ENCODE measurements at regions not wholly inside any gene's neighbourhood (a gene's known extent, or its start where the extent isn't known, plus 50 kb on each side); places are given as distances from the start of the nearest gene placed in this dataset.

GRCh38 chr3:135448520-135448919, 517.0 kb upstream of the PPP2R3A start:
- H3K36me3 ChIP-seq (ENCODE audit: control insufficient read depth in 4 of 4, insufficient read depth in 3 of 4, low read depth in 1 of 4, low read length in 3 of 4): no peaks in the 10 kb centered on the region
- H3K4me1 ChIP-seq (ENCODE audit: control insufficient read depth in 4 of 4, insufficient read depth in 4 of 4, low read length in 3 of 4): no peaks in the 10 kb centered on the region
- H3K27me3 ChIP-seq (ENCODE audit: control insufficient read depth in 4 of 4, insufficient read depth in 4 of 4, low read length in 3 of 4): peaks cover 0 to 2% (median 0%) of the 10 kb centered on the region in 4 donors
- no peak overlapping the region for H3K27ac ChIP-seq (ENCODE audit: low read depth in 1 of 2, low read length in 2 of 2)
- no peak for DNase-seq (ENCODE audit: low spot score)
- no peak overlapping the region for H3K4me3 ChIP-seq (ENCODE audit: low read depth in 1 of 3, low read length in 3 of 3)
- H3K9ac ChIP-seq (ENCODE audit: low read depth in 1 of 2, low read length in 2 of 2): no peak overlapping the region
- TF ChIP-seq EGR1 (IDR thresholded peaks at IDR 0.05; ENCODE audit: low read depth in 2 of 2): no peak
- no peak for TF ChIP-seq ATF3 (IDR thresholded peaks at IDR 0.05)
- TF ChIP-seq JUND (IDR thresholded peaks at IDR 0.05): no peak
- TF ChIP-seq ZBTB33 (IDR thresholded peaks at IDR 0.05): no peak
- no peak for TF ChIP-seq GABPA (IDR thresholded peaks at IDR 0.05 in 1 of 2, conservative IDR thresholded peaks at IDR 0.05 in 1 of 2)
- no peak for TF ChIP-seq CTCF (IDR thresholded peaks at IDR 0.05; ENCODE audit: low read depth, low read length, missing input control)
- TF ChIP-seq FOXA2 (IDR thresholded peaks at IDR 0.05): no peak
- TF ChIP-seq FOXA1 (IDR thresholded peaks at IDR 0.05): no peak
- TF ChIP-seq HNF4A (conservative IDR thresholded peaks at IDR 0.05): no peak
- TF ChIP-seq HNF4G (IDR thresholded peaks at IDR 0.05): no peak
- TF ChIP-seq RAD21 (IDR thresholded peaks at IDR 0.05): no peak
- no peak for TF ChIP-seq MAX (IDR thresholded peaks at IDR 0.05)
- H3K9me3 ChIP-seq (ENCODE audit: control insufficient read depth in 4 of 4, low read length in 3 of 4): peaks cover 0 to 2% (median 0%) of the 10 kb centered on the region in 4 donors

- WGBS: 39% methylated on average over 1 of the region's 1 CpG
- Histone ChIP-seq H3K27me3 (ENCODE audit: control insufficient read depth in 4 of 4, insufficient read depth in 4 of 4, low read length in 3 of 4) (peaks cover 0 to 2% (median 0%) of the 10 kb centered on the region in 4 donors), H3K4me1 (ENCODE audit: control insufficient read depth in 4 of 4, insufficient read depth in 4 of 4, low read length in 3 of 4) (no peaks in the 10 kb centered on the region), H3K27ac (ENCODE audit: low read depth in 1 of 2, low read length in 2 of 2) (no peak overlapping the region), H3K36me3 (ENCODE audit: control insufficient read depth in 4 of 4, insufficient read depth in 3 of 4, low read depth in 1 of 4, low read length in 3 of 4) (no peaks in the 10 kb centered on the region), H3K9ac (ENCODE audit: low read depth in 1 of 2, low read length in 2 of 2) (no peak overlapping the region), H3K9me3 (ENCODE audit: control insufficient read depth in 4 of 4, low read length in 3 of 4) (peaks cover 0 to 2% (median 0%) of the 10 kb centered on the region in 4 donors), H3K4me3 (ENCODE audit: low read depth in 1 of 3, low read length in 3 of 3) (no peak overlapping the region)
- TF ChIP-seq ATF3 (IDR thresholded peaks at IDR 0.05): no peak
- no peak for TF ChIP-seq FOXA2 (IDR thresholded peaks at IDR 0.05)
- no peak for TF ChIP-seq REST (IDR thresholded peaks at IDR 0.05)
- no peak for TF ChIP-seq ZBTB33 (IDR thresholded peaks at IDR 0.05)
- TF ChIP-seq NR2F2 (IDR thresholded peaks at IDR 0.05): no peak
- TF ChIP-seq GABPA (IDR thresholded peaks at IDR 0.05 in 1 of 2, conservative IDR thresholded peaks at IDR 0.05 in 1 of 2): no peak
- TF ChIP-seq RXRA (IDR thresholded peaks at IDR 0.05): no peak
- TF ChIP-seq FOXA1 (IDR thresholded peaks at IDR 0.05): no peak
- no peak for TF ChIP-seq CTCF (IDR thresholded peaks at IDR 0.05; ENCODE audit: low read depth, low read length, missing input control)
- TF ChIP-seq TAF1 (conservative IDR thresholded peaks at IDR 0.05): no peak
- TF ChIP-seq YY1 (IDR thresholded peaks at IDR 0.05): no peak
- no peak for DNase-seq (ENCODE audit: low spot score)
Observed at GRCh38 chr3:135449046-135449445, 516.5 kb upstream of the PPP2R3A start.

Data from liver (tissue), 8 donors.